ENCODE measurements at regions not wholly inside any gene's neighbourhood (a gene's known extent, or its start where the extent isn't known, plus 50 kb on each side); places are given as distances from the start of the nearest gene placed in this dataset.

GRCh38 chr14:60585676-60586075 is 63.6 kb downstream of the SIX1 start:
- TF ChIP-seq CTCF (IDR thresholded peaks at IDR 0.05) (no peak), EP300 (IDR thresholded peaks at IDR 0.05) (no peak), POLR2A (IDR thresholded peaks at IDR 0.05) (no peak)

All from sigmoid colon (tissue), 4 donors.